GM10266 (cell line): ENCODE measurements at regions not wholly inside any gene's neighbourhood (a gene's known extent, or its start where the extent isn't known, plus 50 kb on each side); places are given as distances from the start of the nearest gene placed in this dataset.

ENCODE experiments used
- DNase-seq: peaks from one replicate; pipeline ENCODE4 v3.0.0; 2012; ENCODE audit errors: extremely low spot score
- CTCF ChIP-seq: IDR thresholded peaks from 2 replicates; pipeline ENCODE4 v1.5.1; 2012; ENCODE audit warnings: mild to moderate bottlenecking, low read depth; ENCODE audit not compliant: control insufficient read depth, insufficient read depth; ENCODE audit errors: missing control alignments

DNA sequence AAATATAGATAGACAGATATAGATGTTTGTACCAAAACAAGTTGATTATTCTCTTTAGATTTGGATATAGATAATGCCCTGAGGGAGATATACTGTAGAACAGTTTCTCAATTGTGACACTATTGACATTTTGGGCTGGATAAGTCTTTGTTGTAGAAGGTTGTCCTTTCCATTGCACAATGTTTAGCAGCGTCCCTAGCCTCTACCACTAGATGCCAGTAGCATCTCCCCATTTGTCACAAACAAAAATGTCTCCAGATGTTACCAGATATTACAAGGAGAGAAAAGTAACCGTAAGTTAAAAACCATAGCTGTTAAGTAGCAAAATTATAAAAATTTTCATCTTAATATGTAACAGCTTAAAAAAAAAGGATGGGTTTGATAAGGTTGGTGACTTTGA is 2595.3 kb downstream of the ARAP2 start:
- DNase-seq = no peak
- TF ChIP-seq CTCF = no peak

DNA sequence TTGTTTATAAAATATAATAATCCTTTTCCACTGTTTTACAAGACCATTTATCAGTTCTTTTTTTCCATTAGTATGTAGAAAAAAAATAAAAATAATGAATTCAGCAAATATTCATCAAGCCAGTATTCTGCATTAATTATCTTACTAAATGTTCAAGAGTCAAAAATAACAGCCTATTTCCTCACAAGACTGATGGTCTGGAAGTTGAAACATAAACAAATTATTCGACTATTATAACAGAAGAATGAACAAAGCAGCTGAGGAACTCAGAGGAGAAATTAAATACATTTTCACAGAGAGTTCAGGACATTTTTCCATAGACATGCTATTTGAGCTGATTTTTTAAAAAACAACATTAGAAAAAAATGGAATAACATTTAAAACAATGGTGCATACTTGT is 2594.8 kb downstream of the ARAP2 start:
- no peak for DNase-seq
- no peak for TF ChIP-seq CTCF

- DNase-seq = no peak
- no peak for TF ChIP-seq CTCF
Measured at GRCh38 chr4:33650036-33650435, 2594.3 kb downstream of the ARAP2 start.

DNA sequence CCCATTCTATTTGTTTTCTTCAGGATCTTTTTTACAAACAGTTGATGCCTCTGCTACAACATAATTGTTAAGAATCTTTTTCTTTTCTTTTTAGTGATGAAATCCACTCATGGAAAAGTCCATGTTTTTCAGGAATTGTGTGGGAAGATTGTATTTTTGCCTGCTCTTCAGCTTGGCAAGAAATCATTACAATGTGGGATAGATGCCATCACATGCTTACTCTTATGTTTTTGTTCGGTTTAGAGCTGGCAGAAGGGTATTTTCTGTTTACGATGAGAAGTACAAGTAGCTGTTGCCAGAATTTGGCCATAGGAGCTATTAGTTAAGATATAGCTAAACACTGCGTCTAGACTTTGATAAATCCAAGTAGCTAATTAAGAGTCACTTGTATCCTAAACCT is 2585.3 kb downstream of the ARAP2 start:
- no peak for DNase-seq
- TF ChIP-seq CTCF = no peak

GRCh38 chr4:33661636-33662035 is 2582.7 kb downstream of the ARAP2 start:
- DNase-seq = no peak

DNA sequence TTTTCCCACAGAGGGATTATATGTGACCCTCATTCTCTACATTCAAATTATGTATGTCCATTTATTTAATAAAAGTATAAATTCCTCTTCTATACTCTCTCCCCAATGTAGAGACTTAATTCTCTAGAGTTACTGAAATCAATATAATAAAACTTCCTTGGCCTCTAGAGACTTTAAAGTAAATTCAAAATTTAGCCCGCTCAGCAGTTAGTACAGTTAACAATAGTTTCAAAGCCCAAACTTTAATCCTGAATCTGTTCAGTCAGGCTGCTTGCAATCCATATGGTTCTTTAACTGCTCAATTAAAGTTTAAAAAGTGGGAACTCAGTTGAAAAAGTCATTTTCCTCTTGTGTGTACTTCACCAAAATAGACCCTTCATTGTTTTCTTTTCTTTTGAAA is 2558.4 kb downstream of the ARAP2 start:
- DNase-seq = no peak
- TF ChIP-seq CTCF = no peak

More at GRCh38 chr4:33661636-33662035, 2582.7 kb downstream of the ARAP2 start:
- TF ChIP-seq CTCF = no peak

GRCh38 chr4:33696041-33696440 is 2548.3 kb downstream of the ARAP2 start:
- no peak for TF ChIP-seq CTCF
- DNase-seq = no peak
